ENCODE measurements at regions not wholly inside any gene's neighbourhood (a gene's known extent, or its start where the extent isn't known, plus 50 kb on each side); places are given as distances from the start of the nearest gene placed in this dataset.

DNA sequence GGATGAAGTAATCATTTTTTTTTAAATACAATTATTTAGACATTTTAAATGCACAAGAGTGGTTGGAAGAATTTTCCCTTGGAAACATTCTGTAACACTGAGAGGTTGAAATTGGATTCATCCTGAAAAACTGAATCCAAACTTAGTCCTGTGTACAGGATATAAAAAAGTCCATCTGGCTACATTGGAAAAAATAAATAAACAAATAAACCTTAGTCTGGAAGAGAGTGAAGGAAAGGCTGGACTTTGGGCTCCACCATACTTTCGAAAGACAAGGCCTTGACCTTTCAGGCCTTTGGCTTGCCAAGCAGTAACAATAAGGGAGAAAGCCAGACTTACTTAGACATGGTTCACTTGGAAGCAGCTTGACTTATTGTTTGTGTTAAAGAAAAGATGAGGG, 664.3 kb downstream of the TENT5A start:
- ATAC-seq (replicated peaks; ENCODE audit: extremely low read depth, poor library complexity, severe bottlenecking) (no peak), DNase-seq (ENCODE audit: low spot score in 2 of 2) (no peak)
- H3K27ac Mint-ChIP-seq (ENCODE audit: low read depth) = no peak overlapping the region
- no peaks in the 10 kb centered on the region for H3K36me3 Mint-ChIP-seq (ENCODE audit: insufficient read depth)
- H3K9me3 Mint-ChIP-seq = no peaks in the 10 kb centered on the region
- H3K27me3 Mint-ChIP-seq = no peaks in the 10 kb centered on the region
- no peak overlapping the region for H3K4me3 Mint-ChIP-seq
- no peaks in the 10 kb centered on the region for H3K4me1 Mint-ChIP-seq

DNA sequence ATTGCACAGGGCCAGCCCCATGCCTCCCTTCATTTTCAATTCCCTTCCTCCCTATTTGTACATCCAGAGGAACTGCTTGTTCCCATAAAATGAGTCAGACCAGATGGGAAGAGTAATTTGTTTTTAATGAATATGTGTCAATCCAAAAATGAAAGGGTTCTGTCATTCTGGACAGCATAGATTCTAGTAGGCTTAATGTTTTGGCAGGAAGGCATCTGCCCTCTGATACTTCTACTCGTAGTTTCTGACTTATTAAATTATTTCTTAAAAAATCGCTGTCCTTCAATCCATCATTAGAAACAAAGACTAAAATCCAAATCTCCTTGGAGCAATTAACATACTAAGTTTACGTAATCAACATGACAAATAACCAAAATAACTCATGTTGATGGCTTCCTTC, 665.5 kb downstream of the TENT5A start:
- DNase-seq (ENCODE audit: low spot score in 2 of 2) = no peak
- H3K4me3 Mint-ChIP-seq = no peak overlapping the region
- no peaks in the 10 kb centered on the region for H3K36me3 Mint-ChIP-seq (ENCODE audit: insufficient read depth)
- no peaks in the 10 kb centered on the region for H3K4me1 Mint-ChIP-seq
- H3K9me3 Mint-ChIP-seq = no peaks in the 10 kb centered on the region
- ATAC-seq (replicated peaks; ENCODE audit: extremely low read depth, poor library complexity, severe bottlenecking) = no peak
- no peak overlapping the region for H3K27ac Mint-ChIP-seq (ENCODE audit: low read depth)
- H3K27me3 Mint-ChIP-seq = no peaks in the 10 kb centered on the region

DNA sequence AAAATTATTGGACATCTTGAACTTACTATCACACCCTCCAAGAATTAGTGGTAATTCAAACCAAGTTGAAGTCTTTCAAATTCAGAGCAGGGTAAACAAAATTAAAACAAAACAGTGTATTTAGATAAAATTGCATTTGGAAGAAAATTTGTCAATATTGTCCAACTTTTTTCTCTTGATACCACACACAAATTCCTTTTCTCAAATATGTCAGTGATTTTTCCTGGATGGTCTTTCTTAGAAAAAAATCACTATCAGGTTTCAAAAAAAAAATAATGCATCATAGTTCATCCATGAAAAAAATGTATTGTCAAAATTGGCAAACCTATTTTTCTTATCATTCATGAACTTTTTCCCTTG, 667.1 kb downstream of the TENT5A start:
- ATAC-seq (replicated peaks; ENCODE audit: extremely low read depth, poor library complexity, severe bottlenecking) (no peak), DNase-seq (ENCODE audit: low spot score in 2 of 2) (no peak)
- no peaks in the 10 kb centered on the region for H3K36me3 Mint-ChIP-seq (ENCODE audit: insufficient read depth)
- H3K4me1 Mint-ChIP-seq = no peaks in the 10 kb centered on the region
- H3K27ac Mint-ChIP-seq (ENCODE audit: low read depth) = no peak overlapping the region
- H3K4me3 Mint-ChIP-seq = no peak overlapping the region
- H3K27me3 Mint-ChIP-seq = no peaks in the 10 kb centered on the region
- H3K9me3 Mint-ChIP-seq = peaks cover 4% of the 10 kb centered on the region

DNA sequence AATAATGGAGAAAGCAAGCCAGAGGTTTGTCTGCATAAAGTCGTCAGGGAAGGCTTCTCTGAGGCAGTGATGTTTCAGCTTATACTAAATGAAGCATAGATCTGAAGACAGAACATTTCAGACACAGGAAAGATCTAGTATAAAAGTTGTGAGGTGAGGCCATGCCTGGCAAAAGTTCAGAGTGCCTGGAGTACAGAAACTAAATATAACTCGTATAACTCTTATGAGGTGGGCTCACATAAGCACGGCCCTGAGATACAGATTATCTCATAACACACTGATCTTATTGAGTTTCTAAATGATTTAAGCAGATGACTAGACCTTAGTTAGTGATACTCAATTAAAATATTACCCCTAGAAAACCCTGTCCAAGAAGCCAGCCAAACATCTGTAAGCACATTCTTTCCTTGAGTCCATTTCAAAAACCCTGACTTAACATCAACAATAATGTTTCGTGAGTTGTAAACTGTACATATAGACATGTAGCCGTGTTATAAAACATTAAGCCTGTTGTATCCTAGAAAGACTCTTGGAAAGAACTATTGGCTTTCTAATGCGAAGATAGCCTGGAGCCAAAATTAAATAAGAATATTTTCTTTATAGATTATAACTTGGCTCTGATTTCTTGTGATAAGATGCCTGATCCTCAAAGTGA, 667.6 kb downstream of the TENT5A start:
- no peak overlapping the region for H3K4me3 Mint-ChIP-seq
- H3K27ac Mint-ChIP-seq (ENCODE audit: low read depth) = no peak overlapping the region
- ATAC-seq (replicated peaks; ENCODE audit: extremely low read depth, poor library complexity, severe bottlenecking) (no peak), DNase-seq (ENCODE audit: low spot score in 2 of 2) (no peak)
- H3K9me3 Mint-ChIP-seq = peaks cover 5% of the 10 kb centered on the region
- H3K4me1 Mint-ChIP-seq = no peaks in the 10 kb centered on the region
- no peaks in the 10 kb centered on the region for H3K27me3 Mint-ChIP-seq
- no peaks in the 10 kb centered on the region for H3K36me3 Mint-ChIP-seq (ENCODE audit: insufficient read depth)

DNA sequence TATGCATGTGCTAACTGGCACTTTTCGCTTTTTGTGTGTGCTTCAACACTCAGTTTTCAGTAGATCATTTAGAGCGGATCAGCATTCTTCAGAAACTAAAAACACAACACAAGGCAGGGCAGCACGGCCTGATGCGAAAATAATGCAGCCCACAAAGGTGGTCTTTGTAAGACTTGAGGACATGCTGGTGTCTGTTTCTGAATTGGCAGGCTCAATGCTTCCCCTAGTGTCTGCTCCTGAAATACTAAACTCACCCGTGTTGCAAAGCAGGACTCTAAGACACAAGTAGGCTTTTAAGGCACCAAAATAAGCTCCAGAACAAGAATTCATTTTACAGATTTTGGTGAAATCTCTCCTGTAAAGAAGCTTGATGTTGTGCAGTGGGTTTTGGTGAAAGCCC, 676.5 kb downstream of the TENT5A start:
- H3K27me3 Mint-ChIP-seq = no peaks in the 10 kb centered on the region
- DNase-seq (ENCODE audit: low spot score in 2 of 2) = no peak
- H3K36me3 Mint-ChIP-seq (ENCODE audit: insufficient read depth) = no peaks in the 10 kb centered on the region
- no peak overlapping the region for H3K4me3 Mint-ChIP-seq
- ATAC-seq (replicated peaks; ENCODE audit: extremely low read depth, poor library complexity, severe bottlenecking) = no peak
- no peaks in the 10 kb centered on the region for H3K4me1 Mint-ChIP-seq
- H3K9me3 Mint-ChIP-seq = peaks cover 17% of the 10 kb centered on the region
- no peak overlapping the region for H3K27ac Mint-ChIP-seq (ENCODE audit: low read depth)

DNA sequence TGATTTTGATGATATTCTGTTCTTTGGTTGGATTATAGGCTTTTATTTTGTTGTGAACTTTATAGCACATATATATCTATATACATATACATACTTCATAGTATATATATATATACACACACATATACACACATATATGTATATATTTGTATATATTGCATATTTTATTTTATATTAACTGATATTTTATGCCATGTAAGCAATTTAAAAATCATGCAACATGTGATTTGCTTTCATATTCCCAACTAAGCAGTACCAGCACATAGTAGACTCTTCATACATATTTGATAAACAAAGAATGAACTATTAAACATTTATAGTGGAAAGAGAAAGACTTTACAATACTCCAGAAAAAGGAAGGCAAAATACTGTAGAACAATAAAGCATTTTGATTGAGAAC, 679.2 kb downstream of the TENT5A start:
- H3K4me1 Mint-ChIP-seq = no peaks in the 10 kb centered on the region
- H3K27me3 Mint-ChIP-seq = no peaks in the 10 kb centered on the region
- peaks cover 18% of the 10 kb centered on the region for H3K9me3 Mint-ChIP-seq
- no peak overlapping the region for H3K4me3 Mint-ChIP-seq
- ATAC-seq (replicated peaks; ENCODE audit: extremely low read depth, poor library complexity, severe bottlenecking) (no peak), DNase-seq (ENCODE audit: low spot score in 2 of 2) (no peak)
- H3K27ac Mint-ChIP-seq (ENCODE audit: low read depth) = no peak overlapping the region
- no peaks in the 10 kb centered on the region for H3K36me3 Mint-ChIP-seq (ENCODE audit: insufficient read depth)

DNA sequence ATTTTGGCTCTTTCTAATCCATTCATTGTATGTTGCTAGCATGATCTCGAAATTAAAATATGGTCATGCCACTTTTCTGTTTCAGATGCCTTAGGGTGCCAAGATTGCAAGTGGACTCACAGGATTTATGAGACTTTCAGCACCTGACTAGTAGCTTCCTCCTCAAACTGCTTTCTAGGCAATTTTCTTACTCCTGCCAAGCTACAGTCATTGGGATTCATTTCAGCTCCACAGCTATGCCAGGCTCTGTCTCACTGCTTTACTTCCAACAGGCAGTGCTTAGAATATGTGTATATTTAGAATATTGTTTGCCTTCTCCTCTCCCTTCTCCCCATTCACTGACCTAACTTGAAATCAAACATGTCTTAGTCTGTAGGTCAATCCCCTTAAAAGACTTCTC, 681.4 kb downstream of the TENT5A start:
- Mint-ChIP-seq H3K36me3 (ENCODE audit: insufficient read depth) (no peaks in the 10 kb centered on the region), H3K4me3 (no peak overlapping the region), H3K27ac (ENCODE audit: low read depth) (no peak overlapping the region), H3K27me3 (no peaks in the 10 kb centered on the region), H3K9me3 (peaks cover 18% of the 10 kb centered on the region), H3K4me1 (no peaks in the 10 kb centered on the region)
- DNase-seq (ENCODE audit: low spot score in 2 of 2) (no peak), ATAC-seq (replicated peaks; ENCODE audit: extremely low read depth, poor library complexity, severe bottlenecking) (no peak)

DNA sequence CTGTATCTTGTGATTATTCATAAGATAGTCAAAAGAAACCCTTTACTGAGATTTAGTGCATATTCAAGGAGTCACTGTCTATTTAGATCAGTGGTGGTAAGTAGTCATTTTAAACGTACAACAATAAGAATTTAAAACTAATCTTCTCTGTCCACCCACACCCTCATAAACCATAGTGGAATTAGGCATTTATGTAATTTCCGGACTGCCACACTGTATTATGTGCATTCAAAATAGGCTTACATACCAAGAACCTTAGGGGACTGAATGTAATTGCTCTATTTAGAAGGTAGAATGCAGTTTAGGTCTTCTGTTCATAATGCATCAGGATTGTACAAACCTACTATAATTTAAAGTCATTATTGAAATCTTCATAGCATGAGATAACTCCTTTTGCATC, 685.4 kb downstream of the TENT5A start:
- H3K27me3 Mint-ChIP-seq = no peaks in the 10 kb centered on the region
- H3K4me1 Mint-ChIP-seq = no peaks in the 10 kb centered on the region
- peaks cover 18% of the 10 kb centered on the region for H3K9me3 Mint-ChIP-seq
- H3K36me3 Mint-ChIP-seq (ENCODE audit: insufficient read depth) = no peaks in the 10 kb centered on the region
- ATAC-seq (replicated peaks; ENCODE audit: extremely low read depth, poor library complexity, severe bottlenecking) (no peak), DNase-seq (ENCODE audit: low spot score in 2 of 2) (no peak)
- no peak overlapping the region for H3K27ac Mint-ChIP-seq (ENCODE audit: low read depth)
- H3K4me3 Mint-ChIP-seq = no peak overlapping the region

DNA sequence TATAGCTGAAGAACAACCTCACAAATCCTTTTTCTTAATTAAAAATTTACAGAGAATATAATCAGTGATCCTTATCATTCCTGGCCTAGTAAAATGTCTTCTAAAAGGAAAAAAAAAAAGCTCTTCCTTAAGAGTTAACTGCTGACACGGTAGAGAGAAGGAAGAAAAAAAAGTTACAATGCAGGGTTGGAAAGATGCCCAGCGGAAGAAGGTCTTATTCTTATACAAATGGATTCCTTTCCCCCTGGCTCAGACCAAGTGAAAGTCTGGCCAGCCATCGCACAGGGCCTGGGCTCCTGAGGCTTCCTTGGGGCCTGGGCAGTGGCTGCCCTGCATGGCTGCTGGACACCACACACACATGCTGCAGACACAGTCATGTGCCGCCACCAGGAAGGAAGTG, 688.6 kb downstream of the TENT5A start:
- Mint-ChIP-seq H3K36me3 (ENCODE audit: insufficient read depth) (no peaks in the 10 kb centered on the region), H3K4me1 (no peaks in the 10 kb centered on the region), H3K27me3 (no peaks in the 10 kb centered on the region), H3K27ac (ENCODE audit: low read depth) (no peak overlapping the region), H3K9me3 (no peaks in the 10 kb centered on the region), H3K4me3 (no peak overlapping the region)
- DNase-seq (ENCODE audit: low spot score in 2 of 2) (no peak), ATAC-seq (replicated peaks; ENCODE audit: extremely low read depth, poor library complexity, severe bottlenecking) (no peak)

DNA sequence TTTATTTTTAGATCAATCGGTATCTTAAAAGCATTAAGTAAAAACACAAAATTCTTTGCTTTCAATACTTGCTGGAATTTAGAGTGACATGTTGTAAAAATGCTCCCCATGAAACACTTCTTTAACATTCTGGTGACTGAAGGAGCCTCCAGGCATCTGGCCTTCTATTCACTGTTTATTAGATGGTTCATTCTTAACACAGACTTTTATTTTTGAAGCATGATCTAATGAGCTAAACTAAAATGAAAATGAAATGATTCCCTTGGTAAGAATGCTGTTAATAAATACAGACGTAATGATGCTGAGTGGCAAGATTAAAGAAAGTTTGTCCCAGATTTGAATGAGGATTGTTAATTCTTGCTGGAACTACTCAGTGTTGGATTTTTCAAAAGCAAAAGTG, 698.4 kb downstream of the TENT5A start:
- H3K27ac Mint-ChIP-seq (ENCODE audit: low read depth) = no peak overlapping the region
- H3K36me3 Mint-ChIP-seq (ENCODE audit: insufficient read depth) = no peaks in the 10 kb centered on the region
- DNase-seq (ENCODE audit: low spot score in 2 of 2) = no peak
- no peaks in the 10 kb centered on the region for H3K4me1 Mint-ChIP-seq
- H3K9me3 Mint-ChIP-seq = peaks cover 22% of the 10 kb centered on the region
- H3K27me3 Mint-ChIP-seq = no peaks in the 10 kb centered on the region
- no peak for ATAC-seq (replicated peaks; ENCODE audit: extremely low read depth, poor library complexity, severe bottlenecking)
- H3K4me3 Mint-ChIP-seq = no peak overlapping the region

DNA sequence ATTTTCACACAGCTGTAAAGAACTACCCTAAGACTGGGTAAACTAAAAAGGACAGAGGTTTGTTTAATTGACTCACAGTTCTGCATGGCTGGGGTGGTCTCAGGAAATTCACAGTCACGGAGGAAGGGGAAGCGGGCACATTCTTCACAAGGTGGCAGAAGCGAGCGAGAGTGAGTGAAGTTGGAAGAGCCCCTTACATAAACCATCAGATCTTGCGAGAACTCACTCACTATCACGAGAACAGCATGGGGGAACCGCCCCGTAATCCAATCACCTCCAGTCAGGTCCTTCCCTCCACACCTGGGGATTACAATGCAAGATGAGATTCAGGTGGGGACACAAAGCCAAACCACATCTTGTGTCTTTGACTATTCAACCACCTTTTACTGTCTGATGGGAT, 700.5 kb downstream of the TENT5A start:
- Mint-ChIP-seq H3K9me3 (peaks cover 20% of the 10 kb centered on the region), H3K36me3 (ENCODE audit: insufficient read depth) (no peaks in the 10 kb centered on the region)
- no peak for ATAC-seq (replicated peaks; ENCODE audit: extremely low read depth, poor library complexity, severe bottlenecking)

DNA sequence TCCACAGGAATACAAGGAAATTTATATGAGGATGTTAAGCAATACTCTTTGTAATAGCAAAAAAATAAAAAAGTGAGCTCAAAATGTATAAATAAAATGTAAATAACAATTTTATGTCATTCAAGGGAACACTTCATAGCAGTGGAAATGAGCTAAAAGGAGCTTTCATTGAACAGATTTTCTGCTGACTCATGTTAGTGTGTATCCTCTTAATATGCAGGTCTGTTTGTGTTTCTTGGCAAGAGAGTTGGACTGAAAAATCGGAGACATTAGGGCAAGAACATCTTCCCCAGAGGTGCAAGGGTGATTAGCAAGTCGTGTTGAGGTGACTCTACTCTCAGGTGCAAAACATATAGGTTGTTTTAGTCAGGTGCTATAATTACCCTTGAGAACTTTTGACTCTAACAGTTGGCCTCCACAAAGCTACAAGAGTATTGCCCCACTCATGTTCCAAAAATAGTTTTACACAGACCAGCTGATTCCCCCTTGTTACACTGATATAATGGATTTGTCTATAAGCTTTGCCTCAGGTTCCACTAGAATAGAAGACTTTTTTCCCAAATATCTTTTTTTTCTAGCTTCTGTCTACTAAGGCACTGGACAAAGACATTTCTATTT, 702.9 kb downstream of the TENT5A start:
- Mint-ChIP-seq H3K4me3 (no peak overlapping the region), H3K27ac (ENCODE audit: low read depth) (no peak overlapping the region), H3K36me3 (ENCODE audit: insufficient read depth) (no peaks in the 10 kb centered on the region), H3K4me1 (no peaks in the 10 kb centered on the region), H3K9me3 (peaks cover 15% of the 10 kb centered on the region), H3K27me3 (no peaks in the 10 kb centered on the region)
- ATAC-seq (replicated peaks; ENCODE audit: extremely low read depth, poor library complexity, severe bottlenecking) (no peak), DNase-seq (ENCODE audit: low spot score in 2 of 2) (no peak)

More for the DNA sequence above, 700.5 kb downstream of the TENT5A start:
- Mint-ChIP-seq H3K27me3 (no peaks in the 10 kb centered on the region), H3K27ac (ENCODE audit: low read depth) (no peak overlapping the region), H3K4me3 (no peak overlapping the region), H3K4me1 (no peaks in the 10 kb centered on the region)
- no peak for DNase-seq (ENCODE audit: low spot score in 2 of 2)

DNA sequence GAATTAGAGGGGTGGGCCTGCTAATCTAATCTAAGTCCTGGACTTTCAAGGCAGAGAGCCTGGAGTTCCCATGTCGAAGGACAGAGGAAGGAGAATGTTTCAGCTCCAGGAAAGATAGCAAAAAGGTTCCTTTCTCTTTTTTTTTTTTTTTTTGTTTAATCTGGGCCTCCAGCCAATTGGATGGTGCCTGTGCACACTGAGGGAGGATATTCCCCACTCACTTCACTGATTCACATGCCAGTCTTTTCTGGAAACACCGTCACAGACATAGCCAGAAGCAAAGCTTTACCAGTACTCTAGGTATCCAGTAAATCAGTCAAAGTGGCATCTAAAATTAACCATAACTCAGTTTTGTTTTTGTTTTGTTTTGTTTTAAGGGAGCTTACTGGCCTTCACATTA, 721.1 kb downstream of the TENT5A start:
- H3K4me3 Mint-ChIP-seq = no peak overlapping the region
- no peaks in the 10 kb centered on the region for H3K36me3 Mint-ChIP-seq (ENCODE audit: insufficient read depth)
- no peaks in the 10 kb centered on the region for H3K4me1 Mint-ChIP-seq
- ATAC-seq (replicated peaks; ENCODE audit: extremely low read depth, poor library complexity, severe bottlenecking) (no peak), DNase-seq (ENCODE audit: low spot score in 2 of 2) (no peak)
- no peaks in the 10 kb centered on the region for H3K27me3 Mint-ChIP-seq
- H3K27ac Mint-ChIP-seq (ENCODE audit: low read depth) = no peak overlapping the region
- peaks cover 12% of the 10 kb centered on the region for H3K9me3 Mint-ChIP-seq

Data from central memory CD8-positive, alpha-beta T cell (primary cell).